Thymus (tissue), 11 donors: ENCODE measurements at regions not wholly inside any gene's neighbourhood (a gene's known extent, or its start where the extent isn't known, plus 50 kb on each side); places are given as distances from the start of the nearest gene placed in this dataset.

Experiments
- DNase-seq, 9 donors: peaks; one replicate each; pipeline ENCODE4 v3.0.0-alpha.2; 2013; ENCODE audit warnings: low spot score in 9 of 9, low read depth in 6 of 9, missing footprints in 1 of 9
- H3K27ac ChIP-seq, 2 donors: one replicate each; pipeline ENCODE4 v1.5.1; 2013; ENCODE audit warnings: control low read depth in 1 of 2, low read depth in 1 of 2, low read length in 1 of 2, mild to moderate bottlenecking in 1 of 2, moderate library complexity in 1 of 2
- H3K27me3 ChIP-seq, 2 donors: one replicate each; pipeline ENCODE4 v1.5.1; 2013; ENCODE audit warnings: low read length in 1 of 2; ENCODE audit not compliant: control insufficient read depth in 2 of 2, insufficient read depth in 1 of 2
- H3K36me3 ChIP-seq, 2 donors: one replicate each; pipeline ENCODE4 v1.5.1; 2013; ENCODE audit warnings: low read length in 1 of 2, mild to moderate bottlenecking in 1 of 2, moderate library complexity in 1 of 2; ENCODE audit not compliant: control insufficient read depth in 2 of 2, insufficient read depth in 2 of 2
- H3K4me1 ChIP-seq, 2 donors: one replicate each; pipeline ENCODE4 v1.5.1; 2013; ENCODE audit warnings: low read length in 2 of 2; ENCODE audit not compliant: control insufficient read depth in 2 of 2, insufficient read depth in 2 of 2
- H3K4me3 ChIP-seq, 2 donors: one replicate each; pipeline ENCODE4 v1.5.1; 2013; ENCODE audit warnings: low read length in 2 of 2, control low read depth in 1 of 2, mild to moderate bottlenecking in 1 of 2
- H3K9me3 ChIP-seq, 2 donors: one replicate each; pipeline ENCODE4 v1.5.1; 2013; ENCODE audit warnings: low read length in 1 of 2, mild to moderate bottlenecking in 1 of 2; ENCODE audit not compliant: control insufficient read depth in 2 of 2, insufficient read depth in 1 of 2
- WGBS: extraction: QIAGEN DNeasy Blood & Tissue Kit; methylation state at CpG from one replicate; pipeline ENCODE4 v1.1.7; 2013; 5-methylcytosine and 5-hydroxymethylcytosine counted together
- donor health status: healthy.

GRCh38 chr4:147192679-147193078, 247.0 kb upstream of the TTC29 start:
- H3K27ac ChIP-seq = no peak overlapping the region
- H3K4me3 ChIP-seq = no peak overlapping the region
- no peaks in the 10 kb centered on the region for H3K27me3 ChIP-seq
- DNase-seq = no peak
- H3K9me3 ChIP-seq = no peaks in the 10 kb centered on the region
- no peaks in the 10 kb centered on the region for H3K36me3 ChIP-seq
- no peaks in the 10 kb centered on the region for H3K4me1 ChIP-seq

- Histone ChIP-seq H3K27ac (no peak overlapping the region), H3K36me3 (no peaks in the 10 kb centered on the region), H3K4me3 (no peak overlapping the region), H3K4me1 (no peaks in the 10 kb centered on the region), H3K9me3 (no peaks in the 10 kb centered on the region), H3K27me3 (no peaks in the 10 kb centered on the region)
- WGBS = 75% methylated on average over 3 of the region's 3 CpGs
- no peak for DNase-seq
Measured at GRCh38 chr4:147194114-147194513, 248.4 kb upstream of the TTC29 start.

GRCh38 chr4:147194604-147195003, 248.9 kb upstream of the TTC29 start:
- Histone ChIP-seq H3K4me3 (no peak overlapping the region), H3K9me3 (no peaks in the 10 kb centered on the region), H3K4me1 (no peaks in the 10 kb centered on the region), H3K27ac (no peak overlapping the region), H3K27me3 (no peaks in the 10 kb centered on the region), H3K36me3 (no peaks in the 10 kb centered on the region)
- no peak for DNase-seq
- WGBS = 89% methylated on average over 3 of the region's 3 CpGs

GRCh38 chr4:147195386-147195785, 249.7 kb upstream of the TTC29 start:
- no peaks in the 10 kb centered on the region for H3K36me3 ChIP-seq
- DNase-seq = no peak
- no peaks in the 10 kb centered on the region for H3K27me3 ChIP-seq
- H3K9me3 ChIP-seq = no peaks in the 10 kb centered on the region
- no peak overlapping the region for H3K4me3 ChIP-seq
- no peaks in the 10 kb centered on the region for H3K4me1 ChIP-seq
- H3K27ac ChIP-seq = no peak overlapping the region
- 90% methylated on average over 2 of the region's 2 CpGs for WGBS

GRCh38 chr4:147198411-147199051, 252.9 kb upstream of the TTC29 start:
- WGBS = 80% methylated on average over 4 of the region's 4 CpGs
- no peaks in the 10 kb centered on the region for H3K9me3 ChIP-seq
- no peak overlapping the region for H3K4me3 ChIP-seq
- DNase-seq = no peak
- no peaks in the 10 kb centered on the region for H3K36me3 ChIP-seq
- no peaks in the 10 kb centered on the region for H3K4me1 ChIP-seq
- no peaks in the 10 kb centered on the region for H3K27me3 ChIP-seq
- H3K27ac ChIP-seq = no peak overlapping the region

GRCh38 chr4:147201016-147201415, 255.4 kb upstream of the TTC29 start:
- Histone ChIP-seq H3K4me3 (no peak overlapping the region), H3K36me3 (no peaks in the 10 kb centered on the region), H3K9me3 (no peaks in the 10 kb centered on the region), H3K27ac (no peak overlapping the region), H3K27me3 (no peaks in the 10 kb centered on the region), H3K4me1 (no peaks in the 10 kb centered on the region)
- WGBS = 61% methylated on average over 1 of the region's 1 CpG
- no peak for DNase-seq

GRCh38 chr4:147206807-147207206, 261.1 kb upstream of the TTC29 start:
- no peak for DNase-seq
- no peaks in the 10 kb centered on the region for H3K27me3 ChIP-seq
- no peak overlapping the region for H3K27ac ChIP-seq
- no peaks in the 10 kb centered on the region for H3K9me3 ChIP-seq
- H3K36me3 ChIP-seq = no peaks in the 10 kb centered on the region
- no peaks in the 10 kb centered on the region for H3K4me1 ChIP-seq
- H3K4me3 ChIP-seq = no peak overlapping the region

- H3K27ac ChIP-seq = no peak overlapping the region
- H3K27me3 ChIP-seq = no peaks in the 10 kb centered on the region
- H3K4me3 ChIP-seq = no peak overlapping the region
- no peaks in the 10 kb centered on the region for H3K9me3 ChIP-seq
- no peak for DNase-seq
- H3K36me3 ChIP-seq = no peaks in the 10 kb centered on the region
- no peaks in the 10 kb centered on the region for H3K4me1 ChIP-seq
- WGBS = 99% methylated on average over 1 of the region's 1 CpG
Measured at GRCh38 chr4:147207911-147208310, 262.2 kb upstream of the TTC29 start.

GRCh38 chr4:147217655-147218054, 263.2 kb upstream of the EDNRA start:
- Histone ChIP-seq H3K4me1 (no peaks in the 10 kb centered on the region), H3K36me3 (no peaks in the 10 kb centered on the region), H3K27me3 (no peaks in the 10 kb centered on the region), H3K9me3 (no peaks in the 10 kb centered on the region), H3K27ac (no peak overlapping the region), H3K4me3 (no peak overlapping the region)
- DNase-seq = no peak

- H3K4me1 ChIP-seq = no peaks in the 10 kb centered on the region
- no peak for DNase-seq
- no peak overlapping the region for H3K27ac ChIP-seq
- H3K9me3 ChIP-seq = no peaks in the 10 kb centered on the region
- WGBS = 83% methylated on average over 2 of the region's 2 CpGs
- no peaks in the 10 kb centered on the region for H3K27me3 ChIP-seq
- H3K4me3 ChIP-seq = no peak overlapping the region
- H3K36me3 ChIP-seq = no peaks in the 10 kb centered on the region
Measured at GRCh38 chr4:147219145-147219544, 261.8 kb upstream of the EDNRA start.
